ENCODE measurements at regions not wholly inside any gene's neighbourhood (a gene's known extent, or its start where the extent isn't known, plus 50 kb on each side); places are given as distances from the start of the nearest gene placed in this dataset.

- TF ChIP-seq, protein P1, sequence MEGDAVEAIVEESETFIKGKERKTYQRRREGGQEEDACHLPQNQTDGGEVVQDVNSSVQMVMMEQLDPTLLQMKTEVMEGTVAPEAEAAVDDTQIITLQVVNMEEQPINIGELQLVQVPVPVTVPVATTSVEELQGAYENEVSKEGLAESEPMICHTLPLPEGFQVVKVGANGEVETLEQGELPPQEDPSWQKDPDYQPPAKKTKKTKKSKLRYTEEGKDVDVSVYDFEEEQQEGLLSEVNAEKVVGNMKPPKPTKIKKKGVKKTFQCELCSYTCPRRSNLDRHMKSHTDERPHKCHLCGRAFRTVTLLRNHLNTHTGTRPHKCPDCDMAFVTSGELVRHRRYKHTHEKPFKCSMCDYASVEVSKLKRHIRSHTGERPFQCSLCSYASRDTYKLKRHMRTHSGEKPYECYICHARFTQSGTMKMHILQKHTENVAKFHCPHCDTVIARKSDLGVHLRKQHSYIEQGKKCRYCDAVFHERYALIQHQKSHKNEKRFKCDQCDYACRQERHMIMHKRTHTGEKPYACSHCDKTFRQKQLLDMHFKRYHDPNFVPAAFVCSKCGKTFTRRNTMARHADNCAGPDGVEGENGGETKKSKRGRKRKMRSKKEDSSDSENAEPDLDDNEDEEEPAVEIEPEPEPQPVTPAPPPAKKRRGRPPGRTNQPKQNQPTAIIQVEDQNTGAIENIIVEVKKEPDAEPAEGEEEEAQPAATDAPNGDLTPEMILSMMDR (IDR thresholded peaks at IDR 0.05), result no peak
- TF ChIP-seq POLR2A (IDR thresholded peaks at IDR 0.05), result no peak
Measured at GRCh38 chr6:167680605-167681149, 146.0 kb upstream of the AFDN start.

Data from adrenal gland (tissue), 5 donors.